ENCODE measurements at regions not wholly inside any gene's neighbourhood (a gene's known extent, or its start where the extent isn't known, plus 50 kb on each side); places are given as distances from the start of the nearest gene placed in this dataset.
"Not testable (repeated sequence)": the region's sequence is repeated elsewhere in the genome, so short reads cannot be mapped to it uniquely, and the experiment has no call there.

- Histone ChIP-seq H3K4me3 (ENCODE audit: severe bottlenecking) (no peak overlapping the region), H3K36me3 (ENCODE audit: low read depth) (no peaks in the 10 kb centered on the region), H3K27me3 (ENCODE audit: insufficient read depth, poor library complexity, severe bottlenecking) (no peaks in the 10 kb centered on the region), H3K4me1 (ENCODE audit: insufficient read depth, poor library complexity, severe bottlenecking) (no peaks in the 10 kb centered on the region), H3K9me3 (ENCODE audit: severe bottlenecking) (no peaks in the 10 kb centered on the region), H3K27ac (ENCODE audit: poor library complexity, severe bottlenecking) (no peak overlapping the region)
- no peak for DNase-seq (ENCODE audit: low spot score)
- no peak for ATAC-seq (ENCODE audit: low read depth)
- no peak for TF ChIP-seq CTCF (IDR thresholded peaks at IDR 0.05; ENCODE audit: poor library complexity, severe bottlenecking)
Observed at GRCh38 chr3:107001635-107002034, 375.6 kb upstream of the CCDC54 start.

GRCh38 chr3:107005352-107005751 is 371.9 kb upstream of the CCDC54 start:
- not testable (repeated sequence) for H3K36me3 ChIP-seq (ENCODE audit: low read depth); H3K4me1 ChIP-seq (ENCODE audit: insufficient read depth, poor library complexity, severe bottlenecking); ATAC-seq (ENCODE audit: low read depth); H3K9me3 ChIP-seq (ENCODE audit: severe bottlenecking); H3K27ac ChIP-seq (ENCODE audit: poor library complexity, severe bottlenecking); H3K4me3 ChIP-seq (ENCODE audit: severe bottlenecking); DNase-seq (ENCODE audit: low spot score); H3K27me3 ChIP-seq (ENCODE audit: insufficient read depth, poor library complexity, severe bottlenecking)

- no peak overlapping the region for H3K4me3 ChIP-seq (ENCODE audit: severe bottlenecking)
- H3K27me3 ChIP-seq (ENCODE audit: insufficient read depth, poor library complexity, severe bottlenecking): no peaks in the 10 kb centered on the region
- no peak for TF ChIP-seq CTCF (IDR thresholded peaks at IDR 0.05; ENCODE audit: poor library complexity, severe bottlenecking)
- no peak overlapping the region for H3K27ac ChIP-seq (ENCODE audit: poor library complexity, severe bottlenecking)
- H3K36me3 ChIP-seq (ENCODE audit: low read depth): no peaks in the 10 kb centered on the region
- no peak for ATAC-seq (ENCODE audit: low read depth)
- no peak for DNase-seq (ENCODE audit: low spot score)
- no peaks in the 10 kb centered on the region for H3K9me3 ChIP-seq (ENCODE audit: severe bottlenecking)
- H3K4me1 ChIP-seq (ENCODE audit: insufficient read depth, poor library complexity, severe bottlenecking): no peaks in the 10 kb centered on the region
Observed at GRCh38 chr3:107008213-107008612, 369.0 kb upstream of the CCDC54 start.

- no peaks in the 10 kb centered on the region for H3K9me3 ChIP-seq (ENCODE audit: severe bottlenecking)
- H3K27ac ChIP-seq (ENCODE audit: poor library complexity, severe bottlenecking): no peak overlapping the region
- no peak for TF ChIP-seq CTCF (IDR thresholded peaks at IDR 0.05; ENCODE audit: poor library complexity, severe bottlenecking)
- H3K4me3 ChIP-seq (ENCODE audit: severe bottlenecking): no peak overlapping the region
- H3K27me3 ChIP-seq (ENCODE audit: insufficient read depth, poor library complexity, severe bottlenecking): no peaks in the 10 kb centered on the region
- no peaks in the 10 kb centered on the region for H3K36me3 ChIP-seq (ENCODE audit: low read depth)
- no peaks in the 10 kb centered on the region for H3K4me1 ChIP-seq (ENCODE audit: insufficient read depth, poor library complexity, severe bottlenecking)
- ATAC-seq (ENCODE audit: low read depth): no peak
- DNase-seq (ENCODE audit: low spot score): no peak
Observed at GRCh38 chr3:107013641-107014040, 363.6 kb upstream of the CCDC54 start.

- Histone ChIP-seq H3K4me3 (ENCODE audit: severe bottlenecking) (no peak overlapping the region), H3K36me3 (ENCODE audit: low read depth) (no peaks in the 10 kb centered on the region), H3K9me3 (ENCODE audit: severe bottlenecking) (no peaks in the 10 kb centered on the region), H3K4me1 (ENCODE audit: insufficient read depth, poor library complexity, severe bottlenecking) (no peaks in the 10 kb centered on the region), H3K27ac (ENCODE audit: poor library complexity, severe bottlenecking) (no peak overlapping the region), H3K27me3 (ENCODE audit: insufficient read depth, poor library complexity, severe bottlenecking) (no peaks in the 10 kb centered on the region)
- ATAC-seq (ENCODE audit: low read depth) (no peak), DNase-seq (ENCODE audit: low spot score) (no peak)
- no peak for TF ChIP-seq CTCF (IDR thresholded peaks at IDR 0.05; ENCODE audit: poor library complexity, severe bottlenecking)
Observed at GRCh38 chr3:107024551-107025026, 352.6 kb upstream of the CCDC54 start.
